Neural cell (in vitro differentiated cells): ENCODE measurements at regions not wholly inside any gene's neighbourhood (a gene's known extent, or its start where the extent isn't known, plus 50 kb on each side); places are given as distances from the start of the nearest gene placed in this dataset.

Source experiments
- H2AFZ ChIP-seq: fragments of 200-600, 300-800 bp; sonication (generic), shearing (Covaris generic); 2 replicates; pipeline ENCODE4 v1.6.0; 2014; ENCODE audit warnings: low read depth, mild to moderate bottlenecking, antibody characterized with exemption, low read length, moderate library complexity
- H3F3A ChIP-seq: fragments of 200-600 bp; shearing (Covaris generic); 2 replicates; pipeline ENCODE4 v1.6.1; 2016; ENCODE audit warnings: mild to moderate bottlenecking, moderate library complexity, mixed read lengths, antibody characterized with exemption, low read length; ENCODE audit not compliant: insufficient read depth, poor library complexity, severe bottlenecking
- H3K27ac ChIP-seq: fragments of 200-600, 300-800 bp; sonication (generic), shearing (Covaris generic); 2 replicates; pipeline ENCODE4 v1.5.1; 2014; ENCODE audit warnings: mild to moderate bottlenecking, low read length, moderate library complexity
- H3K27me3 ChIP-seq: fragments of 300-800, 200-600 bp; sonication (generic), shearing (Covaris generic); 2 replicates; pipeline ENCODE4 v1.6.0; 2014; ENCODE audit warnings: mild to moderate bottlenecking, low read depth, low read length, moderate library complexity; ENCODE audit not compliant: insufficient read depth
- H3K36me3 ChIP-seq: fragments of 300-800, 200-600 bp; sonication (generic), shearing (Covaris generic); 2 replicates; pipeline ENCODE4 v1.5.1; 2014; ENCODE audit warnings: mild to moderate bottlenecking, antibody characterized with exemption, low read length, moderate library complexity; ENCODE audit not compliant: insufficient read depth
- H3K4me2 ChIP-seq: fragments of 300-800, 200-600 bp; sonication (generic), shearing (Covaris generic); 2 replicates; pipeline ENCODE4 v1.6.0; 2014; ENCODE audit warnings: mild to moderate bottlenecking, low read length
- H3K4me3 ChIP-seq: fragments of 300-800, 200-600 bp; sonication (generic), shearing (Covaris generic); 2 replicates; pipeline ENCODE4 v1.5.1; 2014; ENCODE audit warnings: mild to moderate bottlenecking, low read length, moderate library complexity
- H3K79me2 ChIP-seq: fragments of 200-600 bp; shearing (Covaris generic); replicated peaks from 2 replicates; pipeline ENCODE4 v1.6.0; 2014; ENCODE audit warnings: mild to moderate bottlenecking, low read length, moderate library complexity; ENCODE audit not compliant: insufficient read depth
- H3K9ac ChIP-seq: fragments of 300-800, 200-600 bp; sonication (generic), shearing (Covaris generic); 2 replicates; pipeline ENCODE4 v1.6.1; 2016; ENCODE audit warnings: mild to moderate bottlenecking, low read length, mixed read lengths
- H3K9me2 ChIP-seq: fragments of 200-600 bp; shearing (Covaris generic); 2 replicates; pipeline ENCODE4 v1.6.1; 2016; ENCODE audit warnings: mild to moderate bottlenecking, low read length, mixed read lengths; ENCODE audit not compliant: insufficient read depth
- H3K9me3 ChIP-seq: fragments of 200-600, 300-800 bp; sonication (generic), shearing (Covaris generic); 2 replicates; pipeline ENCODE4 v1.6.1; 2016; ENCODE audit warnings: mild to moderate bottlenecking, mixed run types, low read length, moderate library complexity, mixed read lengths
- H4K20me1 ChIP-seq: fragments of 200-600 bp; shearing (Covaris generic); 2 replicates; pipeline ENCODE4 v1.6.1; 2016; ENCODE audit warnings: mild to moderate bottlenecking, mixed run types; ENCODE audit not compliant: insufficient read depth
- EP300 ChIP-seq: fragments of 450-650 bp; conservative IDR thresholded peaks from 2 replicates; pipeline ENCODE4 v1.6.1; 2014; ENCODE audit warnings: antibody characterized with exemption, mild to moderate bottlenecking, moderate library complexity; ENCODE audit not compliant: poor library complexity, severe bottlenecking
- EZH2 ChIP-seq: fragments of 200-600, 300-800 bp; shearing (Covaris generic), sonication (generic); IDR thresholded peaks from 2 replicates; pipeline ENCODE4 v1.6.1; 2014; ENCODE audit warnings: antibody characterized with exemption, low read length, borderline replicate concordance, mild to moderate bottlenecking; ENCODE audit not compliant: insufficient read depth, poor library complexity, severe bottlenecking
- MXI1 ChIP-seq: fragments of 450-650 bp; conservative IDR thresholded peaks from 2 replicates; pipeline ENCODE4 v1.6.1; 2014; ENCODE audit warnings: antibody characterized with exemption, mild to moderate bottlenecking; ENCODE audit not compliant: poor library complexity, severe bottlenecking
- POLR2AphosphoS5 ChIP-seq: IDR thresholded peaks from 2 replicates; pipeline ENCODE4 v1.6.1; 2012
- RAD21 ChIP-seq: fragments of 450-650 bp; conservative IDR thresholded peaks from 2 replicates; pipeline ENCODE4 v1.6.1; 2014; ENCODE audit warnings: antibody characterized with exemption, mild to moderate bottlenecking, moderate library complexity
- SMC3 ChIP-seq: fragments of 450-650 bp; conservative IDR thresholded peaks from 2 replicates; pipeline ENCODE4 v1.6.1; 2014; ENCODE audit warnings: antibody characterized with exemption, mild to moderate bottlenecking, moderate library complexity; ENCODE audit not compliant: poor library complexity
- TAF1 ChIP-seq: IDR thresholded peaks from 2 replicates; pipeline ENCODE4 v1.6.1; 2012; ENCODE audit warnings: low read depth
- TF ChIP-seq, protein P1 (sequence below): fragments of 450-650 bp; IDR thresholded peaks from 2 replicates; pipeline ENCODE4 v1.5.1; 2014; ENCODE audit warnings: antibody characterized with exemption, mild to moderate bottlenecking, moderate library complexity; ENCODE audit not compliant: poor library complexity, severe bottlenecking
- TF ChIP-seq, protein P2 (sequence below): IDR thresholded peaks from 2 replicates; pipeline ENCODE4 v1.6.1; 2012; ENCODE audit warnings: borderline replicate concordance

DNA sequence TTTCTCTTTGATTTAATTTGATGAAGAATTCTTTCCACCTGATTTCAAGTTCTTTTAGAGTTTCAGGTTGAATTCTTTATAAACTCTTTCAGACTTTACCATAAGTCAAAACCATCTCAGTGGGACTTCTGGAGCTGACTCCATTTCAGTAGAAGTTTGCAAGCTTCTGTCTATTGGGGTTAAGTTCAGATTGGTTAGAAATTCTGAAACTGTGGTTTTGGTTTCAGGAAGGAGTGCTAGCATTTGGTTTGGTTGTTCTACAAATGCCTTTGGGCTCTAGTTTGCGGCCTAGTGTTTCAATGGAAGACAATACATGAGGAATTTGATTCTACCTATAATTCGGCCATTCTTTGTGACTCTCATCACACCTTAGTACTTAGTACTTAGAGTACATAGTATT is 176.8 kb upstream of the RHOBTB1 start:
- no peak overlapping the region for H3K4me3 ChIP-seq
- no peak overlapping the region for H3K9ac ChIP-seq
- H3K4me2 ChIP-seq, result no peak overlapping the region
- TF ChIP-seq MXI1, result no peak
- TF ChIP-seq, protein P1, sequence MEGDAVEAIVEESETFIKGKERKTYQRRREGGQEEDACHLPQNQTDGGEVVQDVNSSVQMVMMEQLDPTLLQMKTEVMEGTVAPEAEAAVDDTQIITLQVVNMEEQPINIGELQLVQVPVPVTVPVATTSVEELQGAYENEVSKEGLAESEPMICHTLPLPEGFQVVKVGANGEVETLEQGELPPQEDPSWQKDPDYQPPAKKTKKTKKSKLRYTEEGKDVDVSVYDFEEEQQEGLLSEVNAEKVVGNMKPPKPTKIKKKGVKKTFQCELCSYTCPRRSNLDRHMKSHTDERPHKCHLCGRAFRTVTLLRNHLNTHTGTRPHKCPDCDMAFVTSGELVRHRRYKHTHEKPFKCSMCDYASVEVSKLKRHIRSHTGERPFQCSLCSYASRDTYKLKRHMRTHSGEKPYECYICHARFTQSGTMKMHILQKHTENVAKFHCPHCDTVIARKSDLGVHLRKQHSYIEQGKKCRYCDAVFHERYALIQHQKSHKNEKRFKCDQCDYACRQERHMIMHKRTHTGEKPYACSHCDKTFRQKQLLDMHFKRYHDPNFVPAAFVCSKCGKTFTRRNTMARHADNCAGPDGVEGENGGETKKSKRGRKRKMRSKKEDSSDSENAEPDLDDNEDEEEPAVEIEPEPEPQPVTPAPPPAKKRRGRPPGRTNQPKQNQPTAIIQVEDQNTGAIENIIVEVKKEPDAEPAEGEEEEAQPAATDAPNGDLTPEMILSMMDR, result no peak
- no peak for TF ChIP-seq EP300
- TF ChIP-seq POLR2AphosphoS5, result no peak
- no peak for TF ChIP-seq TAF1
- no peak for TF ChIP-seq RAD21
- TF ChIP-seq, protein P2, sequence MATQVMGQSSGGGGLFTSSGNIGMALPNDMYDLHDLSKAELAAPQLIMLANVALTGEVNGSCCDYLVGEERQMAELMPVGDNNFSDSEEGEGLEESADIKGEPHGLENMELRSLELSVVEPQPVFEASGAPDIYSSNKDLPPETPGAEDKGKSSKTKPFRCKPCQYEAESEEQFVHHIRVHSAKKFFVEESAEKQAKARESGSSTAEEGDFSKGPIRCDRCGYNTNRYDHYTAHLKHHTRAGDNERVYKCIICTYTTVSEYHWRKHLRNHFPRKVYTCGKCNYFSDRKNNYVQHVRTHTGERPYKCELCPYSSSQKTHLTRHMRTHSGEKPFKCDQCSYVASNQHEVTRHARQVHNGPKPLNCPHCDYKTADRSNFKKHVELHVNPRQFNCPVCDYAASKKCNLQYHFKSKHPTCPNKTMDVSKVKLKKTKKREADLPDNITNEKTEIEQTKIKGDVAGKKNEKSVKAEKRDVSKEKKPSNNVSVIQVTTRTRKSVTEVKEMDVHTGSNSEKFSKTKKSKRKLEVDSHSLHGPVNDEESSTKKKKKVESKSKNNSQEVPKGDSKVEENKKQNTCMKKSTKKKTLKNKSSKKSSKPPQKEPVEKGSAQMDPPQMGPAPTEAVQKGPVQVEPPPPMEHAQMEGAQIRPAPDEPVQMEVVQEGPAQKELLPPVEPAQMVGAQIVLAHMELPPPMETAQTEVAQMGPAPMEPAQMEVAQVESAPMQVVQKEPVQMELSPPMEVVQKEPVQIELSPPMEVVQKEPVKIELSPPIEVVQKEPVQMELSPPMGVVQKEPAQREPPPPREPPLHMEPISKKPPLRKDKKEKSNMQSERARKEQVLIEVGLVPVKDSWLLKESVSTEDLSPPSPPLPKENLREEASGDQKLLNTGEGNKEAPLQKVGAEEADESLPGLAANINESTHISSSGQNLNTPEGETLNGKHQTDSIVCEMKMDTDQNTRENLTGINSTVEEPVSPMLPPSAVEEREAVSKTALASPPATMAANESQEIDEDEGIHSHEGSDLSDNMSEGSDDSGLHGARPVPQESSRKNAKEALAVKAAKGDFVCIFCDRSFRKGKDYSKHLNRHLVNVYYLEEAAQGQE, result no peak
- no peak for TF ChIP-seq SMC3
- TF ChIP-seq EZH2, result no peak
- no peak overlapping the region for H3K27ac ChIP-seq
- H3K9me2 ChIP-seq, result no peaks in the 10 kb centered on the region
- H2AFZ ChIP-seq, result no peak overlapping the region
- no peaks in the 10 kb centered on the region for H3K9me3 ChIP-seq
- H3K36me3 ChIP-seq, result no peaks in the 10 kb centered on the region
- H4K20me1 ChIP-seq, result no peaks in the 10 kb centered on the region
- H3K79me2 ChIP-seq, result no peaks in the 10 kb centered on the region
- H3K27me3 ChIP-seq, result no peaks in the 10 kb centered on the region
- no peaks in the 10 kb centered on the region for H3F3A ChIP-seq

DNA sequence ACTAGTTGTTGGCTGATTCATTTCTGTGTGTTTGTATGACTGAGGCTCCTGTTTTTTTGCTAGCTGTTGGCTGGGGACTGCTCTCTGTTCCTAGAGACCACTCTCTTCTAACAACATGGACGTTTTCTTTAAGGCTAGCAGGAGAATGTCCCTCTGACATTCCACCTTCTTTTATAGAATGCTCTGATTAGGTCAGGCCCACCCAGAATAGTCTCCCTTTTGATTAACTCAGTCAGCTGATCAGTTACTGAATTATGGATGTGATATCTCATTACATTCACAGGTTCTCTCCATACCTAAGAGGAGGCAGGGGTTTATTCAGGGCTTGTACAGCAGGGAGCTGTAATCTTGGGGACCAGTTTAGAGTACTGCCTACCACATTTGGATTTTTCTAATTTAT is 175.6 kb upstream of the RHOBTB1 start:
- no peak overlapping the region for H3K4me2 ChIP-seq
- no peaks in the 10 kb centered on the region for H3K9me3 ChIP-seq
- no peaks in the 10 kb centered on the region for H3F3A ChIP-seq
- no peaks in the 10 kb centered on the region for H3K79me2 ChIP-seq
- H3K9ac ChIP-seq, result no peak overlapping the region
- no peaks in the 10 kb centered on the region for H3K36me3 ChIP-seq
- H3K4me3 ChIP-seq, result no peak overlapping the region
- H3K9me2 ChIP-seq, result no peaks in the 10 kb centered on the region
- no peak overlapping the region for H3K27ac ChIP-seq
- no peaks in the 10 kb centered on the region for H3K27me3 ChIP-seq
- H2AFZ ChIP-seq, result no peak overlapping the region
- TF ChIP-seq, protein P2, result no peak
- TF ChIP-seq EZH2, result no peak
- no peak for TF ChIP-seq TAF1
- no peak for TF ChIP-seq SMC3
- no peak for TF ChIP-seq EP300
- no peak for TF ChIP-seq POLR2AphosphoS5
- no peak for TF ChIP-seq RAD21
- TF ChIP-seq, protein P1, result no peak
- no peaks in the 10 kb centered on the region for H4K20me1 ChIP-seq
